Aorta (tissue), 5 donors: ENCODE measurements at regions not wholly inside any gene's neighbourhood (a gene's known extent, or its start where the extent isn't known, plus 50 kb on each side); places are given as distances from the start of the nearest gene placed in this dataset.

Source experiments
- ATAC-seq: fragments of 200-7000 bp; cut with Tn5 transposase; one replicate; pipeline ENCODE4 v1.9.1; 2022; ENCODE audit warnings: moderate library complexity; ENCODE audit not compliant: low FRiP score
- DNase-seq, 2 donors: peaks; one replicate each; pipeline ENCODE4 v3.0.0-alpha.2; 2020
- H3K27ac ChIP-seq, 2 donors: one replicate each; pipeline ENCODE4 v1.5.1; 2013; ENCODE audit warnings: low read length in 2 of 2, mild to moderate bottlenecking in 2 of 2, moderate library complexity in 2 of 2, control low read depth in 1 of 2, inconsistent platforms in 1 of 2, low read depth in 1 of 2
- H3K27me3 ChIP-seq, 2 donors: one replicate each; pipeline ENCODE4 v1.6.1; 2013; ENCODE audit warnings: control low read depth in 1 of 2, low read length in 1 of 2, mild to moderate bottlenecking in 1 of 2, moderate library complexity in 1 of 2; ENCODE audit not compliant: insufficient read depth in 2 of 2, control insufficient read depth in 1 of 2
- H3K36me3 ChIP-seq, 2 donors: one replicate each; pipeline ENCODE4 v1.6.1; 2013; ENCODE audit warnings: control low read depth in 1 of 2, low read length in 1 of 2, mild to moderate bottlenecking in 1 of 2; ENCODE audit not compliant: insufficient read depth in 2 of 2, control insufficient read depth in 1 of 2
- H3K4me1 ChIP-seq, 2 donors: one replicate each; pipeline ENCODE4 v1.6.1; 2013; ENCODE audit warnings: low read length in 2 of 2, control low read depth in 1 of 2, mild to moderate bottlenecking in 1 of 2, moderate library complexity in 1 of 2; ENCODE audit not compliant: insufficient read depth in 2 of 2, control insufficient read depth in 1 of 2
- H3K4me3 ChIP-seq, 2 donors: one replicate each; pipeline ENCODE4 v1.5.1; 2013; ENCODE audit warnings: low read length in 2 of 2, control low read depth in 1 of 2, mild to moderate bottlenecking in 1 of 2
- H3K9me3 ChIP-seq: one replicate; pipeline ENCODE4 v1.6.1; 2013; ENCODE audit warnings: mild to moderate bottlenecking, low read length; ENCODE audit not compliant: control insufficient read depth
- WGBS, 2 donors: extraction: QIAGEN DNeasy Blood & Tissue Kit; methylation state at CpG; one replicate each; pipeline ENCODE4 v1.1.7; 2013; 5-methylcytosine and 5-hydroxymethylcytosine counted together
- intact Hi-C, 2 donors: fragments of 100-400 bp; cut with DNase I; formaldehyde crosslinking; loops; one replicate each; pipeline versions ENCODE4 v1.14.2 to v1.15.0; 2022
- donor health status: healthy with polysubstance abuse.
- donor health status: Bipolar disorder and iron deficiency.
- donor health status: DM: no; HTN: no; CAD: no.
- donor health status: DM: no; HTN: no; CAD: no.
- donor health status: DM: yes; HTN: yes; CAD: no.

GRCh38 chr13:60312851-60313505 is 84.0 kb upstream of the TDRD3 start:
- intact Hi-C loops = no loop called here
- 81 to 82% methylated on average over 5 of the region's 5 CpGs for WGBS, 2 donors

GRCh38 chr13:60318186-60318585 is 78.8 kb upstream of the TDRD3 start:
- Histone ChIP-seq H3K27me3 (no peaks in the 10 kb centered on the region), H3K36me3 (no peaks in the 10 kb centered on the region), H3K4me1 (no peaks in the 10 kb centered on the region), H3K9me3 (no peaks in the 10 kb centered on the region), H3K4me3 (no peak overlapping the region), H3K27ac (no peak overlapping the region)
- intact Hi-C loops = no loop called here
- WGBS, 2 donors = 80 to 86% methylated on average over 3 of the region's 3 CpGs
- no peak for DNase-seq
- no peak for ATAC-seq

More at GRCh38 chr13:60312851-60313505, 84.0 kb upstream of the TDRD3 start:
- Histone ChIP-seq H3K27ac (no peak overlapping the region), H3K27me3 (no peaks in the 10 kb centered on the region), H3K4me3 (no peak overlapping the region), H3K36me3 (no peaks in the 10 kb centered on the region), H3K9me3 (no peaks in the 10 kb centered on the region), H3K4me1 (no peaks in the 10 kb centered on the region)
- DNase-seq = no peak
- ATAC-seq = no peak

- 96% methylated on average over 2 of the region's 2 CpGs for WGBS, 2 donors
- no peak overlapping the region for H3K27ac ChIP-seq
- H3K4me3 ChIP-seq = no peak overlapping the region
- no peaks in the 10 kb centered on the region for H3K4me1 ChIP-seq
- DNase-seq (no peak), ATAC-seq (no peak)
- no peaks in the 10 kb centered on the region for H3K9me3 ChIP-seq
- intact Hi-C loops = no loop called here
- no peaks in the 10 kb centered on the region for H3K36me3 ChIP-seq
- no peaks in the 10 kb centered on the region for H3K27me3 ChIP-seq
Measured at GRCh38 chr13:60324131-60324530, 72.9 kb upstream of the TDRD3 start.

- DNase-seq (no peak), ATAC-seq (no peak)
- no peaks in the 10 kb centered on the region for H3K27me3 ChIP-seq
- H3K27ac ChIP-seq = no peak overlapping the region
- H3K36me3 ChIP-seq = no peaks in the 10 kb centered on the region
- H3K9me3 ChIP-seq = no peaks in the 10 kb centered on the region
- intact Hi-C loops = no loop called here
- H3K4me1 ChIP-seq = no peaks in the 10 kb centered on the region
- H3K4me3 ChIP-seq = no peak overlapping the region
- WGBS, 2 donors = 95 to 97% methylated on average over 3 of the region's 3 CpGs
Measured at GRCh38 chr13:60326273-60326672, 70.7 kb upstream of the TDRD3 start.

- intact Hi-C loops = no loop called here
- Histone ChIP-seq H3K4me1 (no peaks in the 10 kb centered on the region), H3K4me3 (no peak overlapping the region)
Measured at GRCh38 chr13:60327511-60327910, 69.5 kb upstream of the TDRD3 start.

GRCh38 chr13:60328073-60328472 is 68.9 kb upstream of the TDRD3 start:
- ATAC-seq (no peak), DNase-seq (no peak)
- Histone ChIP-seq H3K36me3 (no peaks in the 10 kb centered on the region), H3K9me3 (no peaks in the 10 kb centered on the region), H3K27me3 (no peaks in the 10 kb centered on the region), H3K27ac (no peak overlapping the region), H3K4me3 (no peak overlapping the region), H3K4me1 (no peaks in the 10 kb centered on the region)
- WGBS, 2 donors = 77 to 84% methylated on average over 2 of the region's 2 CpGs
- intact Hi-C loops = no loop called here

More at GRCh38 chr13:60327511-60327910, 69.5 kb upstream of the TDRD3 start:
- WGBS, 2 donors = 28 to 36% methylated on average over 4 of the region's 4 CpGs
- H3K27ac ChIP-seq = no peak overlapping the region
- ATAC-seq (no peak), DNase-seq (no peak)
- H3K27me3 ChIP-seq = no peaks in the 10 kb centered on the region
- H3K9me3 ChIP-seq = no peaks in the 10 kb centered on the region
- no peaks in the 10 kb centered on the region for H3K36me3 ChIP-seq

- no peak for ATAC-seq
- intact Hi-C loops = no loop called here
- Histone ChIP-seq H3K9me3 (no peaks in the 10 kb centered on the region), H3K27ac (no peak overlapping the region), H3K36me3 (no peaks in the 10 kb centered on the region), H3K4me1 (no peaks in the 10 kb centered on the region), H3K4me3 (no peak overlapping the region), H3K27me3 (no peaks in the 10 kb centered on the region)
- WGBS, 2 donors = 10 to 17% methylated on average over 2 of the region's 2 CpGs
- DNase-seq = no peak
Measured at GRCh38 chr13:60329221-60329923, 67.6 kb upstream of the TDRD3 start.

- H3K4me3 ChIP-seq = no peak overlapping the region
- no peaks in the 10 kb centered on the region for H3K4me1 ChIP-seq
- ATAC-seq (no peak), DNase-seq (no peak)
- H3K36me3 ChIP-seq = no peaks in the 10 kb centered on the region
- no peaks in the 10 kb centered on the region for H3K27me3 ChIP-seq
- intact Hi-C loops = loop anchor here in 1 of 2 donors (10.0 kb wide), 1 partner anchor 93 kb away; no protein-coding TSS in a partner anchor
- no peaks in the 10 kb centered on the region for H3K9me3 ChIP-seq
- H3K27ac ChIP-seq = no peak overlapping the region
- WGBS, 2 donors = 67 to 73% methylated on average over 4 of the region's 4 CpGs
Measured at GRCh38 chr13:60331249-60332012, 65.6 kb upstream of the TDRD3 start.
